ENCODE measurements at regions not wholly inside any gene's neighbourhood (a gene's known extent, or its start where the extent isn't known, plus 50 kb on each side); places are given as distances from the start of the nearest gene placed in this dataset.

DNA sequence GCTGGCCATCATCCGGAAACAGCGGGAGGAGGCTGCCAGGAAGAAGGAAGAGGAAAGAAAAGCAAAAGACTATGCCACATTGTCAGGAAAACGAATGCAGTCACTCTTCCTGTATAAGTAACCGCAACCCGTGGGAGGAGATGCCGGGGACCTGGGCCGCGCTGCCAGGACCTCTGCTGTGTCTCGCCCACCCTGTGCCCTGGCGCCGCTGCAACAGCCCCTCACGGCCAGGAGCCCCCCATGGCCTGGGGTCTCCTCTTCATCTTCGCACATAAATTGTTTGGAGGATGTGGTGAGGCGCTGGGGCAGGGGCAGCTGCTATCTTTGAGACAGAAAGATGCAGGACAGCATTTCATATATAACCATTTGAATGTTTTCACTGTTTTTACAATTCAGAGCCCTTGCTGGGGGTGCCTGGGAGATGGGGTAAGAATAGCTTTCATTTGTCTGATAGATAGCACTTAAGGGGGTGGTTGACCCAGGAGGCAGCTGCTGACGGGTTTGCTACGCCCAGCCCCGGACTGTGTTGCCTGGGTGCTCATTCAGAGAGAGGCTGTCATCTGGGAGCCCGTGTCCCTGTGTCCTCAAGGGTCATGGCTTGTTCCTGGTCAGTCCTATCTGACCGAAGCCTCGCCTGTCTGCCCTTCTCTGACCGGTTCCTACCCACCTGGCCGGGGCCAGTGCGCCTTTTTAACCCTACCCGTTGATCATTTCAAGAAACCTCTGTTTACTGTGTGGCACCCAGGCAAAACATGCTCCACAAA lies 1067.7 kb upstream of the COX7C start:
- TF ChIP-seq EP300 (conservative IDR thresholded peaks at IDR 0.05; ENCODE audit: poor library complexity, severe bottlenecking) (no peak), EZH2 (IDR thresholded peaks at IDR 0.05; ENCODE audit: borderline replicate concordance, insufficient read depth, low read length, poor library complexity, severe bottlenecking) (no peak)
- TF ChIP-seq, protein P1, sequence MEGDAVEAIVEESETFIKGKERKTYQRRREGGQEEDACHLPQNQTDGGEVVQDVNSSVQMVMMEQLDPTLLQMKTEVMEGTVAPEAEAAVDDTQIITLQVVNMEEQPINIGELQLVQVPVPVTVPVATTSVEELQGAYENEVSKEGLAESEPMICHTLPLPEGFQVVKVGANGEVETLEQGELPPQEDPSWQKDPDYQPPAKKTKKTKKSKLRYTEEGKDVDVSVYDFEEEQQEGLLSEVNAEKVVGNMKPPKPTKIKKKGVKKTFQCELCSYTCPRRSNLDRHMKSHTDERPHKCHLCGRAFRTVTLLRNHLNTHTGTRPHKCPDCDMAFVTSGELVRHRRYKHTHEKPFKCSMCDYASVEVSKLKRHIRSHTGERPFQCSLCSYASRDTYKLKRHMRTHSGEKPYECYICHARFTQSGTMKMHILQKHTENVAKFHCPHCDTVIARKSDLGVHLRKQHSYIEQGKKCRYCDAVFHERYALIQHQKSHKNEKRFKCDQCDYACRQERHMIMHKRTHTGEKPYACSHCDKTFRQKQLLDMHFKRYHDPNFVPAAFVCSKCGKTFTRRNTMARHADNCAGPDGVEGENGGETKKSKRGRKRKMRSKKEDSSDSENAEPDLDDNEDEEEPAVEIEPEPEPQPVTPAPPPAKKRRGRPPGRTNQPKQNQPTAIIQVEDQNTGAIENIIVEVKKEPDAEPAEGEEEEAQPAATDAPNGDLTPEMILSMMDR (IDR thresholded peaks at IDR 0.05; ENCODE audit: poor library complexity, severe bottlenecking): no peak

All from neural cell (in vitro differentiated cells).